Left forelimb (tissue), 1 donor: ENCODE measurements at regions not wholly inside any gene's neighbourhood (a gene's known extent, or its start where the extent isn't known, plus 50 kb on each side); places are given as distances from the start of the nearest gene placed in this dataset.
"Not testable (repeated sequence)": the region's sequence is repeated elsewhere in the genome, so short reads cannot be mapped to it uniquely, and the experiment has no call there.

Experiments used
- DNase-seq: peaks from one replicate; pipeline ENCODE4 v3.0.0-alpha.2; 2018; ENCODE audit warnings: low spot score

DNA sequence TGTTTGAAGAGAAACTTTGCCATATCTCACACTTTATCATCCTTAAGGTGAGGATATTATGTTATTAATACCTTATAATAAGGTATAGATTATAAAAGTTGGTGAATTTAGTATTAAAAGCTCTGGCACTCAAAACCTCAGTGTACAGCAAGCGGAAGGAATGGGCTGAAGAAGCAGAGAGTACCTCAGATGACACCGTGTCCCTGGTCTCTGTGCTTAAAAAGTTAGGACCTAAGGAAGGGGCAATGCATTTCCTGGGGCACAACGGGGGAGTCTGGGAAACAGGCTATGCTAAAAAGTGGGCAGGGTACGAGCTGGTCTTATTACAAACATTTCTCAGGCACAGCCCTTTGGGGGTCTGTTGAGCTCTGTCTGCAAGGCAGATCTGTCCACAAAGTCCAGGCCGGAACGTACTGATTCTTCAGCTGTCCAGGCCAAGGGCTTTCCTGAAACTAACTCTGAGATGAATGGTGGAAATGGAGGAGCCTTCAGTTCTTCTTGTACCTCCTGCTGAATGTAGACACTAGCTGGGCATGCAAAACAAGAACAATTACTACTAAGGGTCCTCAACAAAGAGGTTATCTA, 202.7 kb downstream of the POM121L12 start:
- DNase-seq, result no peak

DNA sequence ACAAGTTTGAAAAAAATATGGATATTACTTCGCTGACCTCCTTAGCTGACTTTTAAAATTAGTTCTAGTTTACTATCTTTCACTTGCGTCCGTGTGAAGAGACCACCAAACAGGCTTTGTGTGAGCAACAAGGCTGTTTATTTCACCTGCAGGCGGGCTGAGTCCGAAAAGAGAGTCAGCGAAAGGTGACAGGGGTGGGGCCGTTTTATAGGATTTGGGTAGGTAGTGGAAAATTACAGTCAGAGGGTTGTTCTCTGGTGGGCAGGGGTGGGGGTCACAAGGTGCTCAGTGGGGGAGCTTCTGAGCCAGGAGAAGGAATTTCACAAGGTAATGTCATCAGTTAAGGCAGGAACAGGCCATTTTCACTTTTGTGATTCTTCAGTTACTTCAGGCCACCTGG, 203.7 kb downstream of the POM121L12 start:
- not testable (repeated sequence) for DNase-seq

DNA sequence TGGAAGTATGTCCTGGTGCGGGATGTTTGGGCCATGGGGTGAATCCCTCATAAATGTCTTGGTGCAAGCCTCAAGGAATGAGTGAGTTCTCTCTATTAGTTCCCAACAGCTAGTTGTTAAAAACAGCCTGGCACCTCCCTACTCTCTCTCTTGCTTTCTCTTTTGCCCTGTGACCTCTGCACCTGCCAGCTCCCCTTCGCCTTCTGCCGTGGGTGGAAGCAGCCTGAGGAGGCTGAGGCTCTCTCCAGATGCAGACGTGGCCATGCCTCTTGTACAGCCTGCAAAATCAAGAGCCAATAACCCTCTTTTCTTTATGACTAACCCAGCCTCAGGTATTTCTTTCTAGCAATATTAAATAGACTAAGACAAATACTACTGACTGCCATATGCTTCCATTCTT, 210.3 kb downstream of the POM121L12 start:
- DNase-seq, result no peak

DNA sequence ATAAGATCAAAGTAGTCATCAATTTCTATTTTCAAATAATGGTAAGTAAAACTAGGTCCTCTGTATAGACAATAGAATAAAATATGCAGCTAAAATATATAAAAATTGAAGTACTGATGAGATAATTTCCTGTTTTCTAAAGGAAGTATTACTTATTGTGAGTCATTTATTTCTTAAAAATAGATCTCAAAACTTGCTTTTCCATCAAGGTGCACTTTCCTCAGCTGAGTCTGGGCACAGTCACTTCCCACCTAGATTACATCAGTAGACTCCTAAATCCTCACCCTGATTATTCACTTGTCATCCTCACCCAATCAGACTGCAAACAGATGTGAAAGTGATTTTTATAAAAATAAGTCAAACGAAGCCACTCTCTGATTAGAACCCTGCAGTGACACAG, 211.5 kb downstream of the POM121L12 start:
- DNase-seq, result no peak

DNA sequence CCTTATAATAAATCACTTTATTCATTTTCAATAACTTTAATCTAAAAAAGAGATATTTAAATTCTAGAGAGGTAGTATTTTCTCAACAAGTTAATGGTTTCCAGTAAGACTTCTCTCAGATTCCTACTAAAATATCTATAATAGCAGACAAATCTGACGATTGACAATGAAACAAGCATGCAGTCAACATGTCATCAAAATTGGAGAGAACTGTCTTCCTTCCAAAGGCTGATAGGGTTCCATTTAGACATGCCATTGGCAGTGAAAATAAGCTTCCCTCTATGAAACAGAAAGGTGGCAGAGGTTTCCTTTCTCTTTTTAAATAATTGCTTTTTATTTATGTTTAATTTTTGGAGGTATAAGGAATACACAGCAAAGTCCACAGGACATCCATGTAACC, 217.1 kb downstream of the POM121L12 start:
- DNase-seq, result no peak

DNA sequence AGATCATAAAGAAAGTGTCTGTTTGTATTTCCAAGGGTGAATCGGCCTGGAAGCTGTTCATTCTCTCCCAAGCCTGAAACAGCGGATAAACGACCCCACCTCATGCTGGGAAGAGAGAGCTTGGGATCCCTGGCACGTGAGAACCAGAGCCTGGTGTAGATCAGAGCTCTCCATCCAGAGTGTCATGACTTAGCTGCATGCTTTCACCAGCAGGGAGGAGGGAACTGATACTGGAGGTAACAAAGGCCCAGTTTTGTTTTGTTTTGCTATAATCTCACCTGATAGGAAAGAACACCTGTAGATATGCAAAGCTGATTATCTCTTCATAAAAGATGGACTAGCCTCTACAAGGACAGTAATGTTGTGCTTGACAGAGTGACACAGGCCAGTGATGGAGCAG, 236.6 kb downstream of the POM121L12 start:
- no peak for DNase-seq

DNA sequence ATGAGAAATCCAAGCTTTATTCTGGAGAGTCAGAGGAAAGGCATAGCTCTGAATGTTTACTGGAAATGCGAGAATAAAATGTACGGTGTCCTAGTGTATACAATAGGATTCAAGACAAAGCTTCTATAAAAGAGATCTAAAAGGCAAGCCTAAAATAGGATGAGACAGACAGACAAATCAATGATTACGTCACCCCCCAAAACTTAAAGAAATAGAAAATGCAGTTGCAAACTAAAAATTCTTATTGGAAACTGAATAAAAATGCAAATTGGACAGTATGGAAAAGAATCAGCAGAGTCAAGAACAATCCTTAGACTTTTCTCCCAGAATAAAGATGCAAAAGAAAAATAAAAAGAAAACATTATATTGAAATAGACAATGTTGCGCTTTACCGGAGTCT, 245.9 kb downstream of the POM121L12 start:
- no peak for DNase-seq

DNA sequence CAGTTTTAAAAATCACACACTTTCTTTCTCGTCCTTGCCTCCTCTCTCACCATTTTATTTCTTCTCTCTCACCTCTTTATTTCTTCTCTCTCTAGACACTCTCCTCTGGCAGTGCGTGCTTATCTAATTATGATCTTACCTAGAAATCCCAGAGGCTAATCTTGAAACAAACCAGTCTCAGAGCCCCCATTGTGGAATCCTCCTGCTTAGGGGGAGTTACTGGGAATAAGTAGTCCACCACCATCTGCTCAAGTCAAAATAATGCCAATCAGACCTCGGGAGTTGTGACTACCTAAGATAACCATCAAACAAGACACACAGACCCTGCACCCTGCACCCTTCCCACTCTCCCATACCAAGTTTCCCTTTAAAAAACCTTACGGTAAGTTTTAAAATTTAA, 256.9 kb downstream of the POM121L12 start:
- DNase-seq, result no peak

DNA sequence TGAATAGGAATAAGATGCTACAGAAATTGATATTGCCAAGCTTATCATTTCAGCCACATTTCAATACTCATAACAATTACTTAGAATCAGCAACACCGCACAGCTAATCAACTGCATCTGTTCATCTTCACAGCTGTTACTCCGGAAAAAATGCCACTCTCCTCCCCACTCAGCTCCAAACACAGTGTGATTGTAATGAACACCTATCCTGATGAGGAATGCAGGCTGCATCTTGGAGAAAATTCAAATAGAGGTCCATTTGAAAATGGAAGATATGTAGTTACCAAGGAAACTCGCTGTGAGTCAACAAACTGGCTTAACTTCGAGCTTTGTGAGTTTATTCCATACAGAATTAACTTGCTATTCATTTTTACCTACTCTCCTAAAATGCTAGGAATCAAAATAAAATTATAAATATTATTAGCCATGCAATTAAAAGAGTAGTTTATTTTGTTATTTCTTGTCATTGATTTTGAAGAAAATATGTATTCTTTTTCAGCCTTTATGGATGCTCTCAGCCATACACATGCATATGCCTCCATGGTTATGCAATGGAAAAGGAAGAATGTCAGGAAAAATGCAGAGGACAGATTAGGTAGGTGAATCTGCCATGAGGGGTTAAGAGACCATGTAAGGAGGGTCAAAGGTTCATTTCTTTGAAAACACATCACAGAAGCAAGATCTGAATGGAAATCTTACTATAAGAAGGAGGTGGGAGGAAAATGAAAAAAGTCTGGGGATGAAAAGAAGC, 267.2 kb downstream of the POM121L12 start:
- DNase-seq, result no peak

DNA sequence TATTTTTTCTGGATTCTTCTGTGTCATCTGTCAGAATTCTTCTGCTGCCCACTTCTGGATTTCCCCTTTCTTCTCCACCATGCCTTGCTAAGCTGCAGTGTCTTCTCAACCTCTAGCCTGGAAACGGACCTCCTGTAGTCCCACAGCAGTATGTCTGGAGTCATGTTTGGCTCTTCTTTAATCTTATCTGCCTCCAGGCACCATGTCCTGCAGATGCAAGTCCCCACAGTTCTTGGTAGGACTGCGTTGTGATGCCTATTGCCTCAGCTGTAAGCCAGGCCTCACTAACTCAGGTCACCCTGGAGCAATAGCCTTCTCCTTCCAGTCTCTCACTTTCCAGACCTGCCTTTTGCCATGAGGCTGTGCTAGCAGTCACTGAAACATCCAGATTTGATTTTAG, 268.3 kb downstream of the POM121L12 start:
- DNase-seq, result no peak

DNA sequence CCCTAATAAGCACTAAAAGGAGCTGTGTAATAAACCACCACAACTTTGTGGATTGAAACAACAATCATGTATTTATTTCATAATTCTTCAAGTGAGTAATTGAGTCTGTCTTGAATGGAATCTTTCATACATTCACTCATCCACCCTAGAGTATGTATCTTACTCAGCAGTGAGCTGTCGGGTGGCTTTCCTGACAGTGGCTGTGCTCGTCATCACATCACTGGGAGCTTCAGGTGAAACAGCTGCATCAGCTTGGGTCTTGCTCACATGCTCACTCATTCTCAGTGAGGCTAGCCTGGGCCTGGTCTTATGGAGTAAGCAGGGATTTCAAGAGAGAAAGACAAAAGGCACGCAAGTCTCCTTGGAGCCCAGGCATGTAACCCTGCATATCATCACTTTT, 271.4 kb downstream of the POM121L12 start:
- no peak for DNase-seq

DNA sequence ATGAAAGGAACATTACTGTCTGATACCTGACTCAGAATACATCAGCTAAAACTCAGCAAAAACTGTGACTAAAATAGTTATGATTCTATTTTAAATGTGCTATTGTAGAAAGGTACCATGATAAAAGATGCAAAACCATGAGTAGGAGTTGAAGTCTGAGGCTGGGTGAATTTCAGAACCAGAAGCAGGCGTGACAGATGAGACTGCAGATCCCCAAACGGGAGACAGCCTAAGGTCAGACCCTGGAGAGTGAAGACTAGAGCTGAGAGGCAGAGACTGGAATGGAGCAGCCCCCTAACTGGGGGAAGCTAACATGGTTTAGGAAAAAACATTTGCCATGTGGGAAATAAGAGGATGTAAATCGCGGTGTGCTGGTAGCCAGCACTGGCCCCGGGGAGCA, 275.8 kb downstream of the POM121L12 start:
- DNase-seq, result no peak

DNA sequence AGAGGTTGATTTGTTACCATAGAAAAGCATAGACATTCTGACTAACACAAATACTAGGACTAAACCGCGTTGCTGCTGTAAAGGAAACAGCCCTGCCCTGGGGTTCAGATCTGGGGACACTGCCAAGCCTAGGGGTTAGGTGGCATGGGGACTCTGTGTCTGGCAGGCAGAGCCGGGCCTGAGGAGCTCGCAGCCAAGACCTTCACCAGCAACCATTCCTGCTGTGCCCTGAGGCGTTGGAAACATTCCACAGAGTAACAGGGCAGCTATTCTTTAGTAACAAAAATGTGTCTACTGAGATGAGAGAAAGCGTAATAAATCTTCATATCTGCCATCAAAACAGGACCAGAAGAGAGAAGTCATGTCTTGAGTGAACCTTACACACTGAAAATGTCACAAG, 280.5 kb downstream of the POM121L12 start:
- no peak for DNase-seq

DNA sequence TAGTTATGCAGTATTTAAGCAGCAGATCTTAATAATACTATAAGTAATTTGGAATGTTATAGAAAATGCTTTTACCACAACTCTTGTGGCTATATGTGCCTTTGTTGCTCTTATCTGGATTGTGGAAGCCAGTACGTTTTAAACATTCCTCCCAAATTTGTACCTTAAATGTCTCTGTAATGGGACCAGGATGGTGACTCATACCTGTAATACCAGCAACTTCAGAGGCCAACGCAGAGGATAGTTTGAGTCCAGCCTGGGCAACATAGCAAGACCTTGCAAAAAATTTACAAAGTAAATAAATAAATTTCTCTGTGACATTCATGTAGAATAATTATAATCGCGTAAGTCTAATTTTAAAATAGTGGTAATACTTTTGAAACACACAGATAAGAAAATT, 283.1 kb downstream of the POM121L12 start:
- no peak for DNase-seq

DNA sequence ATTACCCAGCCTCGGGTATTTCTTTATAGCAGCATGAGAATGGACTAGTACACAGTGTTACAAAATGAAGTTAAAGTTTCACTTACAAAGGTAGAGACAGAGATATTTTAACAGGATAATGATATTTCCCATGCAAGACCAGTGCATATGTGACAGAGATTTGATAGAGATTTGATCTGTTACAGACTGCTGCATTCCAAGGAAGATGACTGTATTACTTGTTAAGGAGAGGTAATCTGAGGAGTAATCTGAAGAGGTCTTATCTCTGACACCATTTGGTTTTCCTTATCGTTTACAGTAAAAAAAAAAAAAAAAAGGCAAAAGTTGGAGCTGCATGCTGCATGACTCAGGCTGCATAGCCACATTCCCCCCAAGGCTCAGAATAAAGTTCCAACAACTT, 289.6 kb downstream of the POM121L12 start:
- no peak for DNase-seq

DNA sequence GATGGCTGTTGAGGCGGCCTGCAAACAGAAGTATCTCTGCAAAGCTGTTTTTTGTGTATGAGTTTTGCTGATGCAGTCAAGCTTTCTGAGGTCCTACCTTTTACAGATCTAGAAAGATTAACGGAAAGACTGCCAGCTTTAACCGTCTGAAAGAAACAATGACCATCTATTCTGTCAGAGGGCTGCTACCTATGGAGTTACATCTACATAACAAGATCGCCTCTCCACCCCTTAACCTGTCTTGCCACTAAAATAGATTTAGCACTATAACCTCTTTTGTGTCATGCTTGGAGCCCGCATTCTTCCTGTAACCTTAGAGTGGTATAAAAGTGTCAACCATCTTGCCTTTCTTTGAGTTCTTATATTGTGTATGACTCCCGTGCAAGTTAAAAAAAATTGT, 291.2 kb downstream of the POM121L12 start:
- DNase-seq, result no peak

DNA sequence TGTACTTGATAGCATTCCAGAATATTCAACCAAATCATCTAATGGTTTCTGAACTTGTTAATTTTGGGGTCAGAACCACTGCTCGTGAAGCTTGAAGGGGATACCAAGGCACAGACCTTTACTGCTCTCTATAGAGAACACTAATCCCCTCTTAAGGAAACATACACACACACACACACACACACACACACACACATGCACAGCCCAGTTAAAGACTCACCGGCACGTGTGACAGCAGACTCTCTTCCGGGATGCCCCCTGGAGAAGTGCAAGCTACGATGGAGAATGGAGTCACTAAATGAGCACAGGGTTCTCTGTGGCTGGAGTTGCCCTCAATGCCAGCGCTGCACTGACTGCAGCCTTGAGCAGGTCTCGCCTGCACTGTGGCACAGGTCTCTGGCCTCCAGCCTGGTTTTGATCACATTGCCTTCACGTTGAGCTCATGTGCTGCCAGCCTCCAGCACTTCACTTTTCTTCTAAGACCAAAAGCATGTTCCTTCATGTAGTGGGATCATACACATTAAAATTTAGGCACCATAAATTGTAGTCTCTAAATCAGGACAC, 300.8 kb downstream of the POM121L12 start:
- no peak for DNase-seq

DNA sequence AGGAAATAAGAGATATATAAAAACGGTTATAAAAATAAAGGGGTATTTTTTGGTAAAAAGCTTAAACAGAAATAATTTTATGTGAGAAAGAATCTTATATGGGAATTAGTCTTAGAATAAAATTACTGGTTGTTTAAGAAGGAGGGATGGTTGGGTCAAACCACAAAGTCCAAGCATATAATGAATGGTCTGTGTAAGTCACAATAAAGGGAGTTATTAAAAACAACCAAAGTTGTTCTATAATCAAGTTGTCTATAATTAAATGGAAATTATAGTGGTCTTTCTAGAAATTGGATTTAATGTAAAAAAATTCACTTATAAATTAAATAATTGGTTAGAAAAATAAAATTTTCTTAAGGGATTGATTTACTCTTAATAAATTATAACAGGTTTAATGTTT, 304.8 kb downstream of the POM121L12 start:
- no peak for DNase-seq

DNA sequence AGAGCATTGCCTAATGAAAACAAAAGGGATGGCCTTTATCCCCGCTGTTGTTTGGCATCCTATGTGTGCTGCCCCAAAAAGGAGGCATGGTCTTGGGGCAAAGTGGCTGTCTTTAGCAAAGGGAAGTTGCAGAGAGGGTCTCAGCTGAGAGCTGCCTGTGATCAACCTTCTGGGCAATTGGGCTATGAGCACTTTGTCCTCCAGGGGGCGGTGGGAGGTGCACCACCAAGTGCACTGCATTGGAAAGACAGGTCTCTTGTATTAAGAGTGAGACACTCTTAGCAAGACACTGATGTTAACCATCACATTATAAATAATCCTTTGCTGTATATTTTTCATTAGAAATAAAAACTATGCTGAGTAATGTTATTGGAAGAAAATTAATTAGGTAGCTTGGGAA, 314.8 kb downstream of the POM121L12 start:
- no peak for DNase-seq

DNA sequence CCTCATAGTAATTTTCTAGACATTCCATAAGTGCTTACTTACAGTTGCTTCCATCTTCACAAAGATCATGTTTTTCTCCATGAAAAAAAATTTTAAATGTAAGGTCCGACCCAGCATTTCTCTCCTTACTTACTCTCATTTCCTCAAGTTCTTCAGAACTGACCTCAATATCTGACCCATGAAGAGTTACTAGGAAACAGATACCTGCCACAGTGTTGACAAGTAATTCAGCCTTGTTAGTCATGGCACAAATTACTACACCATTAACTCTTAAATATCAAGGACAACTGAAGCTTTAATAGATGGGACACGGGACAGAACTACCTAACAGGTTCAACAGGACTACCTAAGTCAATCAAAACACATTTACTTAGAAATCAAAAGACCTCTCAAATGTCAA, 316.2 kb downstream of the POM121L12 start:
- DNase-seq, result no peak

DNA sequence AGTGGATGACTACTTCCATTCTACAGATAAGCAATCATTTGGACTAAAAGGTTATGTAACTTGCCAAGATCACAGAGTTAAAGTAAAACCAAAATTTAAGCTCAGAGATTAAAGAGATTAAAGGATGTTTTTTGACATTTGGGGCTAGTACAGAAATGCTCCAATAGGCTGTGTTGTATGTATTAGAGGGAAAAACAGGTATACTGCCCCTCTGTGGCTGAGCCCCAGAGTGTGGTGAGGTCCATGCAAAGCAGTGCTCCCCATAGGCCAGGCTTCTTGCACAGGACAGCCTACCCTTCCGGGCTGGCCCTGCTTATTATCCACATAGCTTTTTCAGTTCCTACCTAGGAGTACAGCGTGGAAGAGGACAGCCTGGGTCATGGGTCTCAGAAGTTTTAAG, 322.8 kb downstream of the POM121L12 start:
- no peak for DNase-seq

DNA sequence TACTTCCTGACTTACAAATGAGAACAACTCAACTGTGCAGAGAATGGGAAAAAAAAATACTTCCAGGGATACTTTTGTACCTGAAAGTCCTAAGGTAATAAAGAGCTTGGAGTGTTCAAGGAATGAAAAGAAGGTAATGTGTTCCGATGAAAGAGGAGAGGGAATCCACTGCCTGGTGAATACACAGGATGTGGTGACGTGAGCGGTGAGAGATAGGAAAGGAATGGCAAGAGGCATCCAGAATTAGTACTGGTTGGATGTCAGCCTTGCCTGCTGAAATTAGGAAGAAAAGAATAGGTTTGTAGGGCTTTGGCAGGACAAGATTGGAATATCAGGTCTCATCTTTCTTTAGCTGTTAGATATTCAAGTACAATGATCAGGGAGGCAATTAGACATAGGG, 347.7 kb downstream of the POM121L12 start:
- no peak for DNase-seq

DNA sequence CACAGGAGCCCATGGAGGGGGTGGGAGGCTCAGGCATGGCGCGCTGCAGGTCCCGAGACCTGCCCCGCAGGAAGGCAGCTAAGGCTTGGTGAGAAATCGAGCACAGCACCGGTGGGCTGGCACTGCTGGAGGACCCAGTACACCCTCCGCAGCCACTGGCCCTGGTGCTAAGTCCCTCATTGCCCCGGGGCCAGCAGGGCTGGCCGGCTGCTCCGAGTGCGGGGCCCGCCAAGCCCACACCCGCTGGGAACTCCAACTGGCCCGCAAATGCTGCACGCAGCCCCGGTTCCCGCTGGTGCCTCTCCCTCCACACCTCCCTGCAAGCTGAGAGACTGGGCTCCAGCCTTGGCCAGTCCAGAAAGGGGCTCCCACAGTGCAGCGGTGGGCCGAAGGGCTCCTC, 349.8 kb downstream of the POM121L12 start:
- DNase-seq, result not testable (repeated sequence)

DNA sequence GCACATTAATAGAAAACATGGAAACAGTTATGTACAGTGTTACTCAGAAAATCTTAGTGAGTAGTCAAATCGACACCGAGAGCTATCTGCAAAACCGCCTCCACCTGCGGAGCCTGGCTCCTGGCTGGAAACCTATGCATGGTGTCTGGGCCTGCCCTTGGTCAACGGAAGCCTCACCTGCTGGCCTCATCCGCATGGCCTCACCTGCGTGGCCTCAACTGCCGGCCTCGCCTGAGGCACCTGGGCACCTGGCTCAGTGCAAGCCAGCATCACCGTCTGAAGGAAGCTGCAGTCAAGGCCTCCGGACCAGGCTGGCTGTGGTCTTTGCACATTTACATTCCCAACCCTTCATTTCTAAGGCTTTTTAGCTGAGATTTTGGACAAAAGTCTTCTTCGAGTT, 352.1 kb downstream of the POM121L12 start:
- DNase-seq, result no peak
